ENCODE measurements at regions not wholly inside any gene's neighbourhood (a gene's known extent, or its start where the extent isn't known, plus 50 kb on each side); places are given as distances from the start of the nearest gene placed in this dataset.

DNA sequence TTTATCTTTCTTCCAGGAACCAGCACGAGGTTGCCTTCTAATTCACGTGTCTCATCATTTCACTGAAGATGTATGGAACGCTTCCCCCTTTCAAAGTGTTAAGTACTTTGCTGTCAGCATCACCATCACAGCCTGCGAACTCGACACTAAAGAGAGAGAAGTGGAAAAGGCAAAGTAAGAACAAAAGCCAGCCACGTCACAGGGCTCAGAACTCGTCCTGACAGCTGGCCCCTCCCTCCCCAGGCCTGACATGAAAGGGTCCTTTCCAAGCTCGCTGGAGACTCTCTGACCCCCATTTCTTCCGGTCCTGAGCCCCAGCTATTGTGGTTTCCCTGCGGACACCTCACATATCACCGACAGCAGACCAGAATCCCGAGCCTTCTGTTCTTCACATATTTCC is 177.8 kb upstream of the NTM start:
- Histone ChIP-seq H3K9me3 (no peaks in the 10 kb centered on the region), H3K4me3 (no peak overlapping the region), H3K27ac (no peak overlapping the region), H3K36me3 (no peaks in the 10 kb centered on the region), H3K4me1 (peaks cover 0 to 14% (median 2%) of the 10 kb centered on the region in 4 donors), H3K27me3 (no peaks in the 10 kb centered on the region)
- DNase-seq (ENCODE audit: low spot score in 2 of 2), result no peak
- WGBS, 2 donors, result 77 to 84% methylated on average over 12 of the region's 12 CpGs
- TF ChIP-seq, protein P1, sequence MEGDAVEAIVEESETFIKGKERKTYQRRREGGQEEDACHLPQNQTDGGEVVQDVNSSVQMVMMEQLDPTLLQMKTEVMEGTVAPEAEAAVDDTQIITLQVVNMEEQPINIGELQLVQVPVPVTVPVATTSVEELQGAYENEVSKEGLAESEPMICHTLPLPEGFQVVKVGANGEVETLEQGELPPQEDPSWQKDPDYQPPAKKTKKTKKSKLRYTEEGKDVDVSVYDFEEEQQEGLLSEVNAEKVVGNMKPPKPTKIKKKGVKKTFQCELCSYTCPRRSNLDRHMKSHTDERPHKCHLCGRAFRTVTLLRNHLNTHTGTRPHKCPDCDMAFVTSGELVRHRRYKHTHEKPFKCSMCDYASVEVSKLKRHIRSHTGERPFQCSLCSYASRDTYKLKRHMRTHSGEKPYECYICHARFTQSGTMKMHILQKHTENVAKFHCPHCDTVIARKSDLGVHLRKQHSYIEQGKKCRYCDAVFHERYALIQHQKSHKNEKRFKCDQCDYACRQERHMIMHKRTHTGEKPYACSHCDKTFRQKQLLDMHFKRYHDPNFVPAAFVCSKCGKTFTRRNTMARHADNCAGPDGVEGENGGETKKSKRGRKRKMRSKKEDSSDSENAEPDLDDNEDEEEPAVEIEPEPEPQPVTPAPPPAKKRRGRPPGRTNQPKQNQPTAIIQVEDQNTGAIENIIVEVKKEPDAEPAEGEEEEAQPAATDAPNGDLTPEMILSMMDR (IDR thresholded peaks at IDR 0.05), result no peak
- TF ChIP-seq POLR2A (IDR thresholded peaks at IDR 0.05) (no peak), EP300 (IDR thresholded peaks at IDR 0.05) (no peak)

DNA sequence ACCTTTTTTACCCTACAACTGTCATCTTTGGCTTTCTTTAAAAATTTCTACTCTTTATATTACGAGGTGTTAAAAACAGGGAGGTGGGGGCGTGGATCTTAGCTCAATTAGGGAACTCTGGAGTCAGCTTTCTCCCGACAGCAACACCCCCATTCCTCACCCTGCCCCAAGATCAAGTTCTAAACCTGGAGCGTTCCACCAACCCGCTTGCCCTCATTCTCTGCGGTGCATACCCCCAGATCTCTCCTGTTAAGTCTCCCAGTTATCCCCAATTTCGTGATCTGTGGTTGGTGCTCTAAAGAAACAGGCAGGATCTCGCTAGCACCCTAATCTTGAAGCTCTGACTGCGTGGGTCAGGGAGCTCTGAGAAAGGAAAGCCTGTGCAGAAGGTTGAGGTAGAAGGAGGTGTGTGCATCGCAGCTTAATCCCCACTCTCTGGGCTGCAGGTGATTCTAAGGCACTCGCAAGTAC is 177.3 kb upstream of the NTM start:
- WGBS, 2 donors, result 89 to 91% methylated on average over 11 of the region's 11 CpGs
- no peaks in the 10 kb centered on the region for H3K27me3 ChIP-seq

DNA sequence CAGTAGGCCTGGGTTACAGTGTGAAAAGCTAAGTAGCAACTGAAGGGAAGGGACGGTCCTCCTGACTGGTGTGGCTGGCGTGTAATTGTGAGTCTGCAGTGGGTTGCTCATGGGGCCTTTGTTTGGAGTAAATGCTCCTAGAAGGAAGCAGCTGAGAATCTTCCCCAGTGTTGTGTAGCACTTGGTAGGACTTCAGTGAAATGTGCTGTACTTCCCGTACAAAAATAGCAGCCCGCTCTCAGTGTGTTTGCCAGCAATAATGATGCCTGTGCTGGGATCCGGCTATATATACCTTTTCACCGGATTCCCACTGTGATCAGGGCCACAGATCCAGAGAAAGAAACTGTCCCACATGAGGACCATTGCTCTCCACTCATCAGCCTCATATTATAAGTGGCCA is 175.7 kb upstream of the NTM start:
- TF ChIP-seq EP300 (IDR thresholded peaks at IDR 0.05) (no peak), POLR2A (IDR thresholded peaks at IDR 0.05) (no peak)
- TF ChIP-seq, protein P1 (IDR thresholded peaks at IDR 0.05), result no peak

More for the DNA sequence above, 177.3 kb upstream of the NTM start:
- TF ChIP-seq POLR2A (IDR thresholded peaks at IDR 0.05), result no peak
- TF ChIP-seq, protein P1 (IDR thresholded peaks at IDR 0.05), result no peak
- TF ChIP-seq EP300 (IDR thresholded peaks at IDR 0.05), result no peak
- Histone ChIP-seq H3K4me1 (peaks cover 0 to 14% (median 2%) of the 10 kb centered on the region in 4 donors), H3K9me3 (no peaks in the 10 kb centered on the region), H3K27ac (no peak overlapping the region), H3K36me3 (no peaks in the 10 kb centered on the region), H3K4me3 (no peak overlapping the region)
- DNase-seq (ENCODE audit: low spot score in 2 of 2), result no peak

DNA sequence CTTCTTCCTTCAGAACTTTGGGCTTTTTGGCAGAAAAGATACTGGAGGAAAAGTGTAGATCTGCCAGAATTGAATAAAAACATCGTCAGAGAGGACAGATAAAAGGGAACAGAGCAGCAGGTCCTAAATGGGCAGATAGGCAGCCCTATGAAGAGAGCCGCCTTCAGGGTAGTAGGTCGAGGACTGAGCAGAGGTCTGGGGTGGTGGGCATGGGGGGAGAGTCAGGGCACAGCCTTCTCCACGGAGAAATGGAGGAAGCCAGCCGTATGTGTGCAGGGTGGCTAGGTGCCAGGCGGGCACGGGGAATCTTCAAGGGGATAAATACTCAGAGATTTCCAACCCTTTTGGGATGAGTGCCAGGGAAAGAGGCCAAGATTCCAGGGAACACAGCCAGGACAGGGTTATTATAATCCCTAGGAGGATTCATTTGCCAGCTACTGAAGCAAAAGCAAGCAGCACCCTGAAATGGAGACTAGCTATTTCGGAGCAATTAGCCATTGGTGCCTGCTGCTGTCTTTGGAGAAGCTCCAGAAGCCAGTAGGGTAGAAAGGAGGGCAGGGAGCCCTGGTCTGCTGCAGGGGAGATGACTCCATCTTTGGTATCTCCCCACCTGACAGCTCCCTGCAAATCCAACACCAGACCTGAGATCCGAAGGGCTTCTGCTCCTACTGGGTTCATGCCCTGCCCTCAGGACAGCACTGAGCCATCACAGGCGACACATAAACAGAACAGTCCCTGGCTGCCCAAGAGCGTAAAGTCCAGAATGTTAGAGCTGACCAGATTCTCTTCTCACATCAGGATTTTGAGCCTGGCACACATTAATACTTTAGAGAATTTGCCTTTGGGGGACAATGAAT is 174.5 kb upstream of the NTM start:
- Histone ChIP-seq H3K9me3 (no peaks in the 10 kb centered on the region), H3K4me3 (no peak overlapping the region), H3K27me3 (no peaks in the 10 kb centered on the region), H3K27ac (no peak overlapping the region), H3K36me3 (no peaks in the 10 kb centered on the region), H3K4me1 (peaks cover 0 to 14% (median 2%) of the 10 kb centered on the region in 4 donors)
- no peak for DNase-seq (ENCODE audit: low spot score in 2 of 2)
- TF ChIP-seq, protein P1 (IDR thresholded peaks at IDR 0.05), result no peak
- TF ChIP-seq POLR2A (IDR thresholded peaks at IDR 0.05) (no peak), EP300 (IDR thresholded peaks at IDR 0.05) (no peak)
- WGBS, 2 donors, result 23 to 31% methylated on average over 11 of the region's 11 CpGs

More for the DNA sequence above, 175.7 kb upstream of the NTM start:
- Histone ChIP-seq H3K9me3 (no peaks in the 10 kb centered on the region), H3K4me3 (no peak overlapping the region), H3K27me3 (no peaks in the 10 kb centered on the region), H3K4me1 (peaks cover 0 to 14% (median 2%) of the 10 kb centered on the region in 4 donors), H3K36me3 (no peaks in the 10 kb centered on the region), H3K27ac (no peak overlapping the region)
- no peak for DNase-seq (ENCODE audit: low spot score in 2 of 2)
- 91 to 93% methylated on average over 6 of the region's 6 CpGs for WGBS, 2 donors
